ENCODE measurements at regions not wholly inside any gene's neighbourhood (a gene's known extent, or its start where the extent isn't known, plus 50 kb on each side); places are given as distances from the start of the nearest gene placed in this dataset.

DNA sequence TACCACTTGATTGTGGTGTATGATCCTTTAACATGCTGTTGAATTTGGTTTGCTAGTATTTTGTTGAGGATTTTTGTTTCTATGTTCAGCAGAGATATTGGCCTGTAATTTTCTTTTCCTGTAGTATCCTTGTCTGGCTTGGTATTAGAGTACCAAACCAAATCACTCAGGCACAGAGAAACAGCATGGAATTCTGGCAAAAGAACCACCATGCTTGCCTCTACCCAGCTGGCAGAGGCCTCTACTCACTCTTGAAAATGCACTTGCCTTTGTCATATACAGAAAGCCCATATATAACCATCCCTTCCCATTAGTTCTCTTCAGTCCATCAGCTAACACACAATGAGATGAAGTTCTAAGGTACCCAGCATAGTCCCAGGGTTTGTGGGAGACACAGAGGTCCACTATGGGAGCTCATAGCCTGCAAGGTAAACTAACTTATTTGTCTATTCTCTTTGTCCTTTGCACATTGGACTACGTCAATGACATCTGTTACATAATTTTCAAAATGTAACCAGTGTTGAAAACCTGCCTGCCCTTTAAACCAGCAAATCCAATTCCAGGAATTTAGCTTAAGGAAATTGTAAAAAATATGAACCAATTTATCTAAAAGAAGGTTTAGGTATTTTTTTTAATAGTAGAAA is 82.1 kb upstream of the POMGNT2 start:
- DNase-seq (ENCODE audit: low read depth in 1 of 2, low spot score in 1 of 2), result no peak
- TF ChIP-seq POLR2AphosphoS5 (IDR thresholded peaks at IDR 0.05; ENCODE audit: low read depth), result no peak
- TF ChIP-seq SPI1 (IDR thresholded peaks at IDR 0.05; ENCODE audit: borderline replicate concordance, low read depth), result no peak
- TF ChIP-seq, protein P1, sequence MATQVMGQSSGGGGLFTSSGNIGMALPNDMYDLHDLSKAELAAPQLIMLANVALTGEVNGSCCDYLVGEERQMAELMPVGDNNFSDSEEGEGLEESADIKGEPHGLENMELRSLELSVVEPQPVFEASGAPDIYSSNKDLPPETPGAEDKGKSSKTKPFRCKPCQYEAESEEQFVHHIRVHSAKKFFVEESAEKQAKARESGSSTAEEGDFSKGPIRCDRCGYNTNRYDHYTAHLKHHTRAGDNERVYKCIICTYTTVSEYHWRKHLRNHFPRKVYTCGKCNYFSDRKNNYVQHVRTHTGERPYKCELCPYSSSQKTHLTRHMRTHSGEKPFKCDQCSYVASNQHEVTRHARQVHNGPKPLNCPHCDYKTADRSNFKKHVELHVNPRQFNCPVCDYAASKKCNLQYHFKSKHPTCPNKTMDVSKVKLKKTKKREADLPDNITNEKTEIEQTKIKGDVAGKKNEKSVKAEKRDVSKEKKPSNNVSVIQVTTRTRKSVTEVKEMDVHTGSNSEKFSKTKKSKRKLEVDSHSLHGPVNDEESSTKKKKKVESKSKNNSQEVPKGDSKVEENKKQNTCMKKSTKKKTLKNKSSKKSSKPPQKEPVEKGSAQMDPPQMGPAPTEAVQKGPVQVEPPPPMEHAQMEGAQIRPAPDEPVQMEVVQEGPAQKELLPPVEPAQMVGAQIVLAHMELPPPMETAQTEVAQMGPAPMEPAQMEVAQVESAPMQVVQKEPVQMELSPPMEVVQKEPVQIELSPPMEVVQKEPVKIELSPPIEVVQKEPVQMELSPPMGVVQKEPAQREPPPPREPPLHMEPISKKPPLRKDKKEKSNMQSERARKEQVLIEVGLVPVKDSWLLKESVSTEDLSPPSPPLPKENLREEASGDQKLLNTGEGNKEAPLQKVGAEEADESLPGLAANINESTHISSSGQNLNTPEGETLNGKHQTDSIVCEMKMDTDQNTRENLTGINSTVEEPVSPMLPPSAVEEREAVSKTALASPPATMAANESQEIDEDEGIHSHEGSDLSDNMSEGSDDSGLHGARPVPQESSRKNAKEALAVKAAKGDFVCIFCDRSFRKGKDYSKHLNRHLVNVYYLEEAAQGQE (IDR thresholded peaks at IDR 0.05; ENCODE audit: insufficient replicate concordance, low read depth), result no peak
- TF ChIP-seq, protein P2, sequence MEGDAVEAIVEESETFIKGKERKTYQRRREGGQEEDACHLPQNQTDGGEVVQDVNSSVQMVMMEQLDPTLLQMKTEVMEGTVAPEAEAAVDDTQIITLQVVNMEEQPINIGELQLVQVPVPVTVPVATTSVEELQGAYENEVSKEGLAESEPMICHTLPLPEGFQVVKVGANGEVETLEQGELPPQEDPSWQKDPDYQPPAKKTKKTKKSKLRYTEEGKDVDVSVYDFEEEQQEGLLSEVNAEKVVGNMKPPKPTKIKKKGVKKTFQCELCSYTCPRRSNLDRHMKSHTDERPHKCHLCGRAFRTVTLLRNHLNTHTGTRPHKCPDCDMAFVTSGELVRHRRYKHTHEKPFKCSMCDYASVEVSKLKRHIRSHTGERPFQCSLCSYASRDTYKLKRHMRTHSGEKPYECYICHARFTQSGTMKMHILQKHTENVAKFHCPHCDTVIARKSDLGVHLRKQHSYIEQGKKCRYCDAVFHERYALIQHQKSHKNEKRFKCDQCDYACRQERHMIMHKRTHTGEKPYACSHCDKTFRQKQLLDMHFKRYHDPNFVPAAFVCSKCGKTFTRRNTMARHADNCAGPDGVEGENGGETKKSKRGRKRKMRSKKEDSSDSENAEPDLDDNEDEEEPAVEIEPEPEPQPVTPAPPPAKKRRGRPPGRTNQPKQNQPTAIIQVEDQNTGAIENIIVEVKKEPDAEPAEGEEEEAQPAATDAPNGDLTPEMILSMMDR (IDR thresholded peaks at IDR 0.05; ENCODE audit: insufficient read depth, low read length), result no peak
- TF ChIP-seq GABPA (IDR thresholded peaks at IDR 0.05; ENCODE audit: low read depth), result no peak
- no peak overlapping the region for H3K4me3 ChIP-seq (replicated peaks; ENCODE audit: insufficient read depth, low read length)
- H3K27me3 ChIP-seq (ENCODE audit: insufficient read depth, poor library complexity, severe bottlenecking), result no peaks in the 10 kb centered on the region
- no peak overlapping the region for H3K27ac ChIP-seq (replicated peaks)

DNA sequence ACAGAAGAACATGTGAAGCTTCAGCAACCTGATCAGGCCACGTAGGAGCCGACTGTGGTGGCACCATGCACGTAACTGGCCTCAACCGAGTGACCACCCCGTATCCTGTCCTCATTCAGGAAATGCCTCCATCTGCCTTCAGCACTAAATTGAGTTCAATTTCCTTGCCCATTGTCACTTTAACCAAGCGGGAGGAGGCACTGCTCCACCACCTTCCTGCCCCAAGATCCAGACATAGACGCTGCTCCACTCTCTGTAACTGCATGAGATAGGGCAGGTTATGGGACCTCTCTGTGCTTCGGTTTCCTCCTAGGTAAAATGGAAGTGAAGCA is 80.1 kb upstream of the POMGNT2 start:
- H3K27ac ChIP-seq (replicated peaks), result no peak overlapping the region
- no peaks in the 10 kb centered on the region for H3K27me3 ChIP-seq (ENCODE audit: insufficient read depth, poor library complexity, severe bottlenecking)
- no peak for DNase-seq (ENCODE audit: low read depth in 1 of 2, low spot score in 1 of 2)
- no peak overlapping the region for H3K4me3 ChIP-seq (replicated peaks; ENCODE audit: insufficient read depth, low read length)
- TF ChIP-seq, protein P1 (IDR thresholded peaks at IDR 0.05; ENCODE audit: insufficient replicate concordance, low read depth), result no peak
- TF ChIP-seq SPI1 (IDR thresholded peaks at IDR 0.05; ENCODE audit: borderline replicate concordance, low read depth), result no peak
- no peak for TF ChIP-seq POLR2AphosphoS5 (IDR thresholded peaks at IDR 0.05; ENCODE audit: low read depth)
- TF ChIP-seq, protein P2 (IDR thresholded peaks at IDR 0.05; ENCODE audit: insufficient read depth, low read length), result no peak
- TF ChIP-seq GABPA (IDR thresholded peaks at IDR 0.05; ENCODE audit: low read depth), result no peak

DNA sequence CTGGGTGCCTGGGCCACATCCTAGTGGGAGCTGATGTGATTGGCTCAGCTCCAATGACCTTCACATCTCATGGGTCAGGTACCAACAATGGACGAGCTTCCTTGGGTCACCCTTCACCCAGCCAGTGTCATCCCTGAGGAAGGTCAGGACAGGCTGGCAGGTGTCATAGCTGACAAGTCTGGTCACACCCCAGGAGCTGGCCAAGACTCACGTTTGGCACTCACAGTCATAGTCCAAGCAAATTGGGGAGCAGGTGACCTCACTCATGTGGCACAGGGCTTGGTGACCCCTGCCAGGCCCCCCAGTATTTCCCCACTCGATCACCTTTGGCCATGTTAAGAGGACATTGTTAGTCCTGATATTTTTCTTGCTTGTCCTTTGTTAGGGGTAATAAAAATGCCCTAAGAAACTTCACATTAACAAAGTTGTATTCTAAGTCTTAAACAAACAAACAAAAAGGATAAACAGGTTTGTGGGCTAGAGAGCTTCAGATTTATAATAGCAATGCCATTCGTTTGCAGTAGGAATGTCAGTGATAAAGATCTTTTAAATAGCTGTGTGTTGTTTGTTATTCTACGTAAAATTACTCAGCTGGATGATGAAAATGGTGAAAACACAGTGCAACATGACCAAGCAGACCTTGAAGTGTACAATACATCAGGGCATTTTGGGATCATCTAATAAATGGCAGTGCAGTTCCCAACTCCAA is 79.5 kb upstream of the POMGNT2 start:
- Histone ChIP-seq H3K4me3 (replicated peaks; ENCODE audit: insufficient read depth, low read length) (no peak overlapping the region), H3K27ac (replicated peaks) (no peak overlapping the region), H3K27me3 (ENCODE audit: insufficient read depth, poor library complexity, severe bottlenecking) (no peaks in the 10 kb centered on the region)
- no peak for TF ChIP-seq GABPA (IDR thresholded peaks at IDR 0.05; ENCODE audit: low read depth)
- TF ChIP-seq POLR2AphosphoS5 (IDR thresholded peaks at IDR 0.05; ENCODE audit: low read depth), result no peak
- TF ChIP-seq SPI1 (IDR thresholded peaks at IDR 0.05; ENCODE audit: borderline replicate concordance, low read depth), result no peak
- TF ChIP-seq, protein P1 (IDR thresholded peaks at IDR 0.05; ENCODE audit: insufficient replicate concordance, low read depth), result no peak
- TF ChIP-seq, protein P2 (IDR thresholded peaks at IDR 0.05; ENCODE audit: insufficient read depth, low read length), result no peak
- DNase-seq (ENCODE audit: low read depth in 1 of 2, low spot score in 1 of 2), result no peak

Measured in HL-60 (cell line).